Colon (tissue), 2 donors: ENCODE measurements at regions not wholly inside any gene's neighbourhood (a gene's known extent, or its start where the extent isn't known, plus 50 kb on each side); places are given as distances from the start of the nearest gene placed in this dataset.
"Not testable (repeated sequence)": the region's sequence is repeated elsewhere in the genome, so short reads cannot be mapped to it uniquely, and the experiment has no call there.

Source experiments
- FAIRE-seq: peaks from 2 replicates; lab custom pipeline; 2012; peaks lifted over from hg19 to GRCh38; lab: Jason Lieb, UNC
- donor health status: control.
- donor health status: control.

DNA sequence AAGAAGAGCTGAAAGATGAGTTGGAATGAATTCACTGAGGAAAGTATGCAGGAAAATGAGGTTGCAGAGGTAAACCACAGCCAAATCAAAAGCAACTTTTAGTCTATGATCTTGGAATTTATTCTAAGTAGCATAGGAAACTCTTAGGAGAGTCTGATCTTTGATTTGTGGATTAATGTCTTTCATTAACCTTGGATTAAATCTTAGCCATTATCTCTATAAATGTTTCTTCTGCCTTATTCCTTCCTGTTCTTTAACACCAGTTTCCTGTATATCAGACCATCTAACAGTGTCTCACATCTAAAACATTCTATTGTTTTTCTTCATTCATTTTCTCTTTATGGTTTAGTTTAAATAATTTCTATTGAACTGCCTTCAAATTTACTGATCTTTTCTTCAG is 187.2 kb upstream of the ANKRD55 start:
- no peak for FAIRE-seq

DNA sequence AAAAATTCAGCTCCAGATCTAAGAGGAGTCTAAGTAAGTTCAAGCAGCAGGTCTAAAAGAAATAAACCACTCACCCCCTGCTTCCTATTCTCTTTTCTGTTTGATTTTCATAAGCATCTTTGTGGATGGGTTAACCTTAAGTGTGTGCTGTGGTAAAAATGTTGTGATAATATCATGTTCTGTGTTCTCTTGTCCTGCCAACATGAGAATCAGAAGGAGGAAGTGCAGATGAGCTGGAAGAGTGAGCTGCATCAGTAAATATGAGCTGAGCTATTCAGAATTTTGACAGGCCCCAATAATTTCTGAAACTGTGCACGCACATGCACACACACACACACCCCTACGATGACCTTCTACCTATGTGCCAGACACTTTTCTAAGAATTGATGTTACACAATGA is 186.5 kb upstream of the ANKRD55 start:
- no peak for FAIRE-seq

GRCh38 chr5:56415356-56415765 is 182.2 kb upstream of the ANKRD55 start:
- FAIRE-seq: no peak

DNA sequence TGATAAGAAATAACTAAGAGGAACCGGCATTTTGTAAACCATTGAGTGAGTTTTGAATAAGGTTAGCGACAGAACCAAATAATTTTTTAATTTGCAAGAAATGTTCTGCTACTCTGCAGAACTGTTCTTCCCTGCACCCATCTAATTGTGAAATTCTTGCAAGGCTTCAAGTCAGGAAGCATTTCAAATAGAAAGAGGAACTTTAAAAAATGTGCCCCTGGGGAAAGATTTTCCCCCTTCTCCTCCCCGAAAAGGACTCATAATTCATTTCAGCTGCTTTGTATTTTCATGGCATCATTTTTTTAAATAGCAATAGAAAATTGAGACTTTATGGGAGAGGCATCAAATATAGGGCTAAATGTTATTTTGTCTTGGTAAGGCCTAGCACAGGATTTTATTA is 180.9 kb upstream of the ANKRD55 start:
- FAIRE-seq: no peak

DNA sequence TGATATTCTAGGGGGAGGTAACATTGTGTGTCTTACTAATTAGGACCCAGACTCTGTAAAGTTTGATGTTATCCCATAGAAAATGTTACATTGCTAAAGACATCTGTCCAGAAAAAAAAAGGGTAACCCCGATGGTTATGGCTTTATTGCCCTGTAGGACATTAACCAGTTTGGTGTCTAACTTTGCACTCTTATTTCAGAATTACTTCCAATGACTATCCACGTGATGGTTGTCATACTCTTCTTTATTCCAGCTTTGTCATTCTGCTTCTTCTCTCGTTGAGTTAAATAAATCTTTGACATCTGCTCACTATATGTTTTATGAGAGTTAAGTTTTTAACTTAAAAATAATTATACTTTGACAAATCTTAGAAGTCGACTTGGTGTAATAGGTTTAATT is 180.4 kb upstream of the ANKRD55 start:
- no peak for FAIRE-seq

- no peak for FAIRE-seq
These were observed 179.7 kb upstream of the ANKRD55 start for GRCh38 chr5:56412601-56413379.

DNA sequence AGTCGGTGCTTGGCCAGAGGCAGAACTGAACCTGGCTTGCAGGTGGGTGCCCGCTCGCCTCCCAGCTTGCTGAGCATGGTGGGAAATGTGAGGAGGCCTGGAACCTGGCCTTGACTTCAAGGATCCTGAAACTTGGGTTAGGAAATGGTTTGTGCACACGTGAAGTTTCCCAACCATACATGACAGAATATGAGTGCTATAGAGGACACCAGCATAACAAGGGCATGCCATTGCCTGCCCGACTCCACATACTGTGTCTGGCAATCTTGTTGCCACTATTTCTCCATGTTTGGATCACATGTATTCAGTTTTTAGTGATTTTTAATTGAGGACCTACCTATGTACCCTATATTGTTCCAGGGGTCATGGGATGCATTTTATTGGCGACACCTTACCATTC is 177.6 kb upstream of the ANKRD55 start:
- no peak for FAIRE-seq

- FAIRE-seq: no peak
These were observed 176.4 kb upstream of the ANKRD55 start for GRCh38 chr5:56409331-56410190.

DNA sequence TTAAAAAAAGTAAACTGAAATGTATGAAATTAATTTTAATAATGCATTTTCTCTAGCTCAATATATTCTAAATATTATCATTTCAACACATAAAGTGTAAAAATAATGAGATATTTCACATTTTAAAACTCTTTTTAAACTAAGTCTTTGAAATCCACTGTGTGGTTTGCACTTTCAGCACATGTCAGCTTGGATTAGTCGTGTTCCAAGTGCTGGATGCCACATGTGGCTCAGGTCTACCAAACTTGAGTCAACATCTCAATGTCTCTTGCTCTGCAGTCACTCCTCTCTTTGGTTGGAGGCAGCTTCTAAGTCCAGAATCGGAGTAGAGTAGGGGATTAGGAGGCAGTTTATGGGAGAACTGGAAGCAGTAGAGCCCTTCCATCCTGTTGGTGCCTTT is 173.7 kb upstream of the ANKRD55 start:
- no peak for FAIRE-seq

DNA sequence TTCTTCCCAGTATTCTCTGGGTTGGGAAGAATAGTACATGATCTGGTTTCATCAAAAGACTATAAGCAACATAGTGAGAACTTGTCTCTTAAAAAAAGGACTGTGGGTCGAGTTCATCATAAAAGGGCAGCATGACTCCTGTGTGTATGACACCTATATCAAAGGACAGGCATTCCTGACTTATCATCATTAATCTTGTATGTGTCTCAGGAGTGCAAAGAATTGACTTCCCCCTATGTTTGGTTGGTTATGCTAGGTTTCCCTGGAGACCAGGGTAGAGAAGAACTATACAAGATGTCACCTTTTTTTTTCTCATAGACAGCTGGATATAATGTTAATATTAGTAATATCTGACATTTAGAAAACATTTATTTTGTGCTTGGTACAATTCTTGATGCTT is 173.1 kb upstream of the ANKRD55 start:
- no peak for FAIRE-seq

GRCh38 chr5:56405116-56405908 is 172.2 kb upstream of the ANKRD55 start:
- no peak for FAIRE-seq

DNA sequence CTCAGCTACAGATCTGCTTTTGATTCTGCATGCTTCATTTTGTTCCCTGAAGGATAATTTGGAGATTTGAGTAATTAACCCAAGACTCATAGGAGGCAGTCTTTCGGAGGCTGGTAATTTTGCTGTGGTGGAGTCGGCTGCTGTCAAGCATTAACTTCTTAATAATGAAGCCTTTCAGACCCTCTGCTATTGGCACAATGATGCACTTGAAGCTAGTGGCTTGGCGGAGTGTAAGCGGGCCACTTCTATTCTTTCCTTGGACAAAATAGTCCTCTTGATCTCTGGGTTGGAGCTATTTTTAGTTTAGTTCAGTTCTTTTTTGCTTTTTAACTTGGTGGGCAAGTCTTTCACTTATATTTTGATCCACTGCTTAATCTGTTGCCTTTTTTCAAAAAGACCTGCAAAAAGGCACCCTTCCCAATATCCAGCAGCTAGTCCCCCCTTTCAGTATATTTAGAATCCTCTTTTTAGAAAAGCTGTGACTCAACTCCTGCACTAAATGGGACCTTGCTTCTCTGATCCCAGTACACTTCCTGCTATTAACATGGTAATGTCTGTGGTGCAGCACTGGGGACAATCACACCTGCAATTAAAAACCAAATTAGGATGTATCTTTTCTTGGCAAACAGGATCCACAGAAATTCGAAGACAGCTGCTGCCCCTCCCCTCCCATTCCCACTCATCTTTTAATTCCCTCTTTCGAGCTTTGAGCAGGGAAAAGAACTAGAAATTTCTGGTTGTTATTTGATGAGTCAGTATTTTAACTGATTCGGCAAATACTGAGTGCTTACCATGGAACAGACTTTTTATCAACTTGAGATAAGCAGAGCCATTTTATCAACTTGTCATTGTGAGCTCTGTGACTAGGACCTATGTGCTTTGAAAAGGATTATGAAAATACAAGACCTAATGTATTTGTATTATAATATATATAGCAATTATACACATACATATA is 169.4 kb upstream of the ANKRD55 start:
- FAIRE-seq: no peak

- not testable (repeated sequence) for FAIRE-seq
These were observed 164.7 kb upstream of the ANKRD55 start for GRCh38 chr5:56397796-56398195.

DNA sequence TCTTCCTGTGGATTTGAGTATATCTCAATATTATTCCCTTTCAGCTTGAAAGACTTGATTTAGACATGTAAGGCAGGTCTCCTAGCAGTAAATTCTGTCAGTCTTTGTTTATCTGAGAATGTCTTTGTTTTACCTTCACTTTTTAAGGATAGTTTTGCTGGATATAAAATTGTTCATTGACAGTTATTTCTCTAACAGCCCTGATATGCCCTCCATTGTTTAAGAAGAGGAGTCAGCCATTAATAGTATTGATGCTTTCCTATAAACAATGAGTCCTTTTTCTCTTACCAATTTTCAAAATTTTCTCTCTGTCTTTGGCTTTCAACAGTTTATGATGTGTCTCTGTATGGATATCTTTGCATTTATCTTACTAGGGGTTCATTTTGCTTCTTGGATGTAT is 163.5 kb upstream of the ANKRD55 start:
- FAIRE-seq: no peak

DNA sequence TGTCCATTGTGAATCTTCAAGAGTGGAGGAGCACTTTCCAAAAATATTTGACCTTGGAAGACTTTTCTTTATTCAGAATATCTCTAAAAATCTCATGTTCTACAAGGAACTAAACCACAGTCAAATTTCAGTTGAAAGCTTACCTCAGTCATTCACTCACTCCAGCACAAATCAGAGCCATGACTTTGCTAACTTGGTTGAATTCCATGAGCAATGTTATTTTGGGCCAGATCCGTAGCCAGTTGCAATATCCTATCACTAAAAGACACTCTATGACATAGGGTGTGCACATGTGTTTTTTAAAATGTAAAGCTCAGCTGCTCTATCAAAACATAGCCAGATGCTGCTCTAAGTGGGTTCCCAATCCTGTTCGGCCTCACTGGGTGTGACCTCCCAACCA is 156.1 kb upstream of the ANKRD55 start:
- FAIRE-seq: no peak

GRCh38 chr5:56388229-56388985 is 155.3 kb upstream of the ANKRD55 start:
- no peak for FAIRE-seq

DNA sequence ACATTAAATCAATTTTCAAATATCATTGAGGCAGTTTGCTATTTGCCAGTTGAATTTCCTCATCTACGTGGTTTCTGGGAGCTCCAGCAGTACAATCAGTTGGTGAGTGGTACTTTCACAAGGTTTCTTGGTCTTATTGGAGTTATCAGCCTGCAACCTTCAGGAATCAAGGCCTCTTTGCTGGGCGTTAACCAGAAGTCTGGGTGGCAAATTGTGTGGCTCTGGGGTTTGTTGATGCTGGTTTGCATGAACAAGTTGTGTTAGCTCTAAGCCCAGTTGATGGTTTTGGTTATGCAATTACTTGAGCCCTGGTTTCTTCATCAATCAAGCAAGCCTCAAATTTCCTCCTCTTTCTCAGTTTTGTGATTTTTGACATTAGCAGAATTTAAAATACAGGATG is 152.9 kb upstream of the ANKRD55 start:
- FAIRE-seq: no peak

DNA sequence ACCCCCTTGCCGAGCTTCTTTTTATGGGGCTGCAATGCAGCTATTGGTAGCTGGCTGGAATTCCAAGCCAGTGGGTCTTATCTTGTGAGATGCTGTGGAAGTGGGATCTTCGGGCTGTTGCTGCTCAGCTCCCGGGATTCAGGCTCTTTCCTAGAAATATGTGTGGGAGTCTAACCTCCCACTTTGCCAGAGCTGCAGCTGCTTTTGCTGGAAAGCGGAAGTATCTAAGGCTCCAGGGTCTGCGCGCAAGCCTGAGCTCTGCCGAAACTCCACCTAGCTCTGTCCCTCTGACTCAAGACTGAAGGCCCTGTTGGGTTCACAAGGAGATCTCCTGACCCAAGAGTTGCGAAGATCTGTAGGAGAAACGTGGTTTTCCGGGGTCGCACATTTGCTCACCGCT is 151.1 kb upstream of the ANKRD55 start:
- no peak for FAIRE-seq

- no peak for FAIRE-seq
These were observed 150.6 kb upstream of the ANKRD55 start for GRCh38 chr5:56383761-56384160.

DNA sequence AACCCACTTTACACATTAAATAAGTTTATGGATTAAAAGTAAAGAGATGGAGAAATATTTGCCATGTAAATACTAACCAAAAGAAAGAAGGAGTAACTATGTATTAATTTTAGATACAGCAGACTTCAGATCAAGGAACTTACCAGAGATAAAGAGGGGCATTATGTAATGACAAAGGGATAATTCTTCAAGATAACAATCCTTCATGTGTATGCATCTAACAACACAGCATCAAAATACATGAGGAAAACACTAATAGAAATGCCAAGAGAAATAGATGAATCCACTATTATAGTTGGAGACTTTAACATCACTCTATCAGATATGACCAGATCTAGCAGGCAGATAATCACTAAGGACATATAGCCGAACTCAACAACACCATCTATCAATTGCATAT is 149.8 kb upstream of the ANKRD55 start:
- no peak for FAIRE-seq

DNA sequence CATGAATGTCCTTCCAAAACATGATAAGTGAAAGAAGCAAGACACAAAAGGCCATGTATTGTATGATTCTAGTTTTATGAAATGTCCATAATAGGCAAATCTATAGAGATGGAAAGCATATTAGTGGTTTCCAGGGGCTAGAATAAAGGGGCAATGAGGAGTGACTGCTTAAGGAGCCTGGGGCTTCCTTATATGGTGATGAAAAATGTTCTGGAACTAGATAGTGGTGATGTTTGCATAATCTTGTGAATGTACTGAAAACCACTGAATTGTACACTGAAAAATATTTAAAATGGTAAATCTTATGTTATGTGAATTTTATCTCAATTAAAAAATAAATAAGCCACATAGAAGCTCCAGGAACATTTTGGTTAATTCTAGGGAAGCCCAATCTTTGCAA is 144.4 kb upstream of the ANKRD55 start:
- no peak for FAIRE-seq
